ENCODE measurements at regions not wholly inside any gene's neighbourhood (a gene's known extent, or its start where the extent isn't known, plus 50 kb on each side); places are given as distances from the start of the nearest gene placed in this dataset.

- Histone ChIP-seq H3K4me3 (no peak overlapping the region), H3K9me3 (no peaks in the 10 kb centered on the region), H3K27me3 (no peaks in the 10 kb centered on the region), H3K27ac (no peak overlapping the region), H3K36me3 (no peaks in the 10 kb centered on the region), H3K9ac (ENCODE audit: low read depth in 2 of 2, low read length in 2 of 2) (no peak overlapping the region), H3K4me1 (no peaks in the 10 kb centered on the region)
- no peak for TF ChIP-seq CTCF (IDR thresholded peaks at IDR 0.05)
- DNase-seq, result no peak
- intact Hi-C loops (cut with DNase I), result no loop called here
Observed at GRCh38 chr5:152938630-152939029, 533.6 kb upstream of the NMUR2 start.

- Histone ChIP-seq H3K27me3 (no peaks in the 10 kb centered on the region), H3K4me3 (no peak overlapping the region), H3K4me1 (no peaks in the 10 kb centered on the region), H3K9ac (ENCODE audit: low read depth in 2 of 2, low read length in 2 of 2) (no peak overlapping the region), H3K36me3 (no peaks in the 10 kb centered on the region), H3K9me3 (no peaks in the 10 kb centered on the region), H3K27ac (no peak overlapping the region)
- no peak for DNase-seq
- no peak for TF ChIP-seq CTCF (IDR thresholded peaks at IDR 0.05)
- intact Hi-C loops (cut with DNase I), result no loop called here
Observed at GRCh38 chr5:152942633-152943336, 537.7 kb upstream of the NMUR2 start.

- H3K27ac ChIP-seq, result no peak overlapping the region
- intact Hi-C loops (cut with DNase I), result no loop called here
- H3K9ac ChIP-seq (ENCODE audit: low read depth in 2 of 2, low read length in 2 of 2), result no peak overlapping the region
- no peak overlapping the region for H3K4me3 ChIP-seq
- H3K36me3 ChIP-seq, result no peaks in the 10 kb centered on the region
- no peak for TF ChIP-seq CTCF (IDR thresholded peaks at IDR 0.05)
- no peaks in the 10 kb centered on the region for H3K9me3 ChIP-seq
- H3K27me3 ChIP-seq, result no peaks in the 10 kb centered on the region
- H3K4me1 ChIP-seq, result no peaks in the 10 kb centered on the region
- no peak for DNase-seq
Observed at GRCh38 chr5:152953788-152954483, 536.5 kb upstream of the GRIA1 start.

GRCh38 chr5:152956943-152957613 lies 533.4 kb upstream of the GRIA1 start:
- Histone ChIP-seq H3K4me3 (no peak overlapping the region), H3K9ac (ENCODE audit: low read depth in 2 of 2, low read length in 2 of 2) (no peak overlapping the region), H3K9me3 (no peaks in the 10 kb centered on the region), H3K27me3 (no peaks in the 10 kb centered on the region), H3K4me1 (no peaks in the 10 kb centered on the region), H3K27ac (no peak overlapping the region), H3K36me3 (no peaks in the 10 kb centered on the region)
- intact Hi-C loops (cut with DNase I), result no loop called here
- DNase-seq, result no peak
- no peak for TF ChIP-seq CTCF (IDR thresholded peaks at IDR 0.05)

- intact Hi-C loops (cut with DNase I), result no loop called here
- Histone ChIP-seq H3K27me3 (no peaks in the 10 kb centered on the region), H3K27ac (no peak overlapping the region), H3K36me3 (no peaks in the 10 kb centered on the region), H3K9me3 (no peaks in the 10 kb centered on the region), H3K4me3 (no peak overlapping the region), H3K9ac (ENCODE audit: low read depth in 2 of 2, low read length in 2 of 2) (no peak overlapping the region), H3K4me1 (no peaks in the 10 kb centered on the region)
- TF ChIP-seq CTCF (IDR thresholded peaks at IDR 0.05), result no peak
- no peak for DNase-seq
Observed at GRCh38 chr5:152978141-152978835, 512.2 kb upstream of the GRIA1 start.

Measured in colonic mucosa (tissue), 4 donors.